ENCODE measurements at regions not wholly inside any gene's neighbourhood (a gene's known extent, or its start where the extent isn't known, plus 50 kb on each side); places are given as distances from the start of the nearest gene placed in this dataset.

- DNase-seq (ENCODE audit: low read depth in 2 of 2): no peak
These were observed 143.5 kb upstream of the MOCS1 start for GRCh38 chr6:40077736-40078135.

GRCh38 chr6:40077315-40077714 is 143.1 kb upstream of the MOCS1 start:
- no peak for DNase-seq (ENCODE audit: low read depth in 2 of 2)

GRCh38 chr6:40075056-40075590 is 140.9 kb upstream of the MOCS1 start:
- no peak for DNase-seq (ENCODE audit: low read depth in 2 of 2)

- DNase-seq (ENCODE audit: low read depth in 2 of 2): no peak
These were observed 140.2 kb upstream of the MOCS1 start for GRCh38 chr6:40074306-40075055.

GRCh38 chr6:40066372-40066771 is 132.1 kb upstream of the MOCS1 start:
- no peak for DNase-seq (ENCODE audit: low read depth in 2 of 2)

GRCh38 chr6:40056865-40057264 is 122.6 kb upstream of the MOCS1 start:
- no peak for DNase-seq (ENCODE audit: low read depth in 2 of 2)

GRCh38 chr6:40054602-40055001 is 120.3 kb upstream of the MOCS1 start:
- no peak for DNase-seq (ENCODE audit: low read depth in 2 of 2)

GRCh38 chr6:40054186-40054585 is 119.9 kb upstream of the MOCS1 start:
- DNase-seq (ENCODE audit: low read depth in 2 of 2): no peak

- no peak for DNase-seq (ENCODE audit: low read depth in 2 of 2)
These were observed 114.9 kb upstream of the MOCS1 start for GRCh38 chr6:40049128-40049527.

- DNase-seq (ENCODE audit: low read depth in 2 of 2): no peak
These were observed 109.9 kb upstream of the MOCS1 start for GRCh38 chr6:40044196-40044595.

GRCh38 chr6:40042232-40042631 is 108.0 kb upstream of the MOCS1 start:
- no peak for DNase-seq (ENCODE audit: low read depth in 2 of 2)

GRCh38 chr6:40039042-40039441 is 104.8 kb upstream of the MOCS1 start:
- no peak for DNase-seq (ENCODE audit: low read depth in 2 of 2)

- no peak for DNase-seq (ENCODE audit: low read depth in 2 of 2)
These were observed 104.4 kb upstream of the MOCS1 start for GRCh38 chr6:40038626-40039025.

- no peak for DNase-seq (ENCODE audit: low read depth in 2 of 2)
These were observed 103.0 kb upstream of the MOCS1 start for GRCh38 chr6:40037271-40037670.

- DNase-seq (ENCODE audit: low read depth in 2 of 2): no peak
These were observed 101.9 kb upstream of the MOCS1 start for GRCh38 chr6:40036186-40036585.

GRCh38 chr6:40028449-40028848 is 94.2 kb upstream of the MOCS1 start:
- no peak for DNase-seq (ENCODE audit: low read depth in 2 of 2)

- DNase-seq (ENCODE audit: low read depth in 2 of 2): no peak
These were observed 88.6 kb upstream of the MOCS1 start for GRCh38 chr6:40022867-40023266.

- no peak for DNase-seq (ENCODE audit: low read depth in 2 of 2)
These were observed 85.9 kb upstream of the MOCS1 start for GRCh38 chr6:40020166-40020565.

- no peak for DNase-seq (ENCODE audit: low read depth in 2 of 2)
These were observed 81.3 kb upstream of the MOCS1 start for GRCh38 chr6:40015530-40015929.

GRCh38 chr6:40011844-40012243 is 77.6 kb upstream of the MOCS1 start:
- DNase-seq (ENCODE audit: low read depth in 2 of 2): no peak

- DNase-seq (ENCODE audit: low read depth in 2 of 2): no peak
These were observed 66.8 kb upstream of the MOCS1 start for GRCh38 chr6:40000964-40001515.

GRCh38 chr6:39999006-39999867 is 65.0 kb upstream of the MOCS1 start:
- DNase-seq (ENCODE audit: low read depth in 2 of 2): no peak
